ENCODE measurements at regions not wholly inside any gene's neighbourhood (a gene's known extent, or its start where the extent isn't known, plus 50 kb on each side); places are given as distances from the start of the nearest gene placed in this dataset.
"Not testable (repeated sequence)": the region's sequence is repeated elsewhere in the genome, so short reads cannot be mapped to it uniquely, and the experiment has no call there.

- DNase-seq (ENCODE audit: low read depth in 2 of 2): no peak
Measured at GRCh38 chr22:22733881-22734373, 89.5 kb downstream of the GGTLC2 start.

GRCh38 chr22:22734395-22735272, 90.2 kb downstream of the GGTLC2 start:
- not testable (repeated sequence) for H3K4me3 ChIP-seq (replicated peaks in 1 of 2; ENCODE audit: low read depth in 2 of 2, low read length in 2 of 2); DNase-seq (ENCODE audit: low read depth in 2 of 2)

More at GRCh38 chr22:22733881-22734373, 89.5 kb downstream of the GGTLC2 start:
- TF ChIP-seq, protein P1, sequence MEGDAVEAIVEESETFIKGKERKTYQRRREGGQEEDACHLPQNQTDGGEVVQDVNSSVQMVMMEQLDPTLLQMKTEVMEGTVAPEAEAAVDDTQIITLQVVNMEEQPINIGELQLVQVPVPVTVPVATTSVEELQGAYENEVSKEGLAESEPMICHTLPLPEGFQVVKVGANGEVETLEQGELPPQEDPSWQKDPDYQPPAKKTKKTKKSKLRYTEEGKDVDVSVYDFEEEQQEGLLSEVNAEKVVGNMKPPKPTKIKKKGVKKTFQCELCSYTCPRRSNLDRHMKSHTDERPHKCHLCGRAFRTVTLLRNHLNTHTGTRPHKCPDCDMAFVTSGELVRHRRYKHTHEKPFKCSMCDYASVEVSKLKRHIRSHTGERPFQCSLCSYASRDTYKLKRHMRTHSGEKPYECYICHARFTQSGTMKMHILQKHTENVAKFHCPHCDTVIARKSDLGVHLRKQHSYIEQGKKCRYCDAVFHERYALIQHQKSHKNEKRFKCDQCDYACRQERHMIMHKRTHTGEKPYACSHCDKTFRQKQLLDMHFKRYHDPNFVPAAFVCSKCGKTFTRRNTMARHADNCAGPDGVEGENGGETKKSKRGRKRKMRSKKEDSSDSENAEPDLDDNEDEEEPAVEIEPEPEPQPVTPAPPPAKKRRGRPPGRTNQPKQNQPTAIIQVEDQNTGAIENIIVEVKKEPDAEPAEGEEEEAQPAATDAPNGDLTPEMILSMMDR (IDR thresholded peaks at IDR 0.05; ENCODE audit: low read depth, low read length): no peak
- no peak overlapping the region for H3K4me3 ChIP-seq (replicated peaks in 1 of 2; ENCODE audit: low read depth in 2 of 2, low read length in 2 of 2)

DNA sequence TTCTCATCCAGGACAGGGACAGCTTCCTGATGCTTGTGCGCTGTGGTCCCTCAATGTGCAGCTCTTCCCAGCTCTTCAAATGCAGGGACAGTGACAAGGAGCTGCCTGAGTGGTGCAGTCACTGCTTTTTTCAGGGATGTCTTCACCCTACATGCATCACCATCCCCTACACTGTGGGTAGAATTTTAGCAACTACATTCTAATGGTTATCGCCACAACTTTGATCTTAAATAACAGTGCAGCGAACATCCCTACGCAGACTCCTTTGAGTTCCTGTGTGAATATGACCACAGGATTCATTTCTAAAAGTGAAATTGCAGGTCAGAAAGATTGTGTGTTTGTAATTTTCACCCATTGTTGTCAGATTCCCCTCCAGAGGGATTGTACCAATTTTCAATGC, 90.9 kb downstream of the GGTLC2 start:
- not testable (repeated sequence) for DNase-seq (ENCODE audit: low read depth in 2 of 2); H3K4me3 ChIP-seq (replicated peaks in 1 of 2; ENCODE audit: low read depth in 2 of 2, low read length in 2 of 2)

- DNase-seq (ENCODE audit: low read depth in 2 of 2): no peak
- TF ChIP-seq, protein P1 (IDR thresholded peaks at IDR 0.05; ENCODE audit: low read depth, low read length): no peak
- no peak overlapping the region for H3K4me3 ChIP-seq (replicated peaks in 1 of 2; ENCODE audit: low read depth in 2 of 2, low read length in 2 of 2)
Measured at GRCh38 chr22:22735695-22736611, 91.5 kb downstream of the GGTLC2 start.

DNA sequence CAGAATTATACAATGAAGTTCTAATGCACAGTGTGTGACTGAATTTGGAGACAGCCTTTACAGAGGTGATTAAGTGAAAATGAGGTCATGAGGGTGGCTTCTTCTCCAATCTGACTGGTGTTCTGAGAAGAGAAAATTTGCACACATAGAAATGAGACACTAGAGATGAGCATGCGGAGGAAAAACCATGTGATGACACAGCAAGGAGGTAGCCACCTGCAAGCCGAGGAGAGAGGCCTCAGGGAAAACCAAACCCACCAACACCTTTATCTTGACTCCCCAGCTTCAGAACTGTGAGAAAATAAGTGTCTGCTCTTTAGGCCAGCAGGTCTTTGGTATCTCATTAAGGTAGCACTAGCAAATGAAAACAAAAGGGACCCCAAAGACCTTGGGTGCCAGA, 93.2 kb downstream of the GGTLC2 start:
- TF ChIP-seq, protein P1 (IDR thresholded peaks at IDR 0.05; ENCODE audit: low read depth, low read length): no peak
- no peak overlapping the region for H3K4me3 ChIP-seq (replicated peaks in 1 of 2; ENCODE audit: low read depth in 2 of 2, low read length in 2 of 2)
- DNase-seq (ENCODE audit: low read depth in 2 of 2): no peak

GRCh38 chr22:22738959-22739585, 94.7 kb downstream of the GGTLC2 start:
- TF ChIP-seq, protein P1 (IDR thresholded peaks at IDR 0.05; ENCODE audit: low read depth, low read length): no peak
- H3K4me3 ChIP-seq (replicated peaks in 1 of 2; ENCODE audit: low read depth in 2 of 2, low read length in 2 of 2): no peak overlapping the region
- no peak for DNase-seq (ENCODE audit: low read depth in 2 of 2)

- TF ChIP-seq, protein P1 (IDR thresholded peaks at IDR 0.05; ENCODE audit: low read depth, low read length): no peak
- no peak overlapping the region for H3K4me3 ChIP-seq (replicated peaks in 1 of 2; ENCODE audit: low read depth in 2 of 2, low read length in 2 of 2)
- DNase-seq (ENCODE audit: low read depth in 2 of 2): no peak
Measured at GRCh38 chr22:22740560-22741276, 96.3 kb downstream of the GGTLC2 start.
